ENCODE measurements at regions not wholly inside any gene's neighbourhood (a gene's known extent, or its start where the extent isn't known, plus 50 kb on each side); places are given as distances from the start of the nearest gene placed in this dataset.

GRCh38 chr2:145078923-145079322, 559.0 kb upstream of the ZEB2 start:
- H3K9me3 ChIP-seq, result no peaks in the 10 kb centered on the region
- H3K4me3 ChIP-seq (replicated peaks in 1 of 3), result no peak overlapping the region
- no peak for TF ChIP-seq CTCF (IDR thresholded peaks at IDR 0.05)
- TF ChIP-seq POLR2A (IDR thresholded peaks at IDR 0.05), result no peak
- H3K27ac ChIP-seq, result no peak overlapping the region
- intact Hi-C loops (cut with DNase I), result no loop called here
- 93 to 98% methylated on average over 1 of the region's 1 CpG for WGBS, 2 donors
- no peaks in the 10 kb centered on the region for H3K4me1 ChIP-seq
- no peaks in the 10 kb centered on the region for H3K36me3 ChIP-seq
- DNase-seq, result no peak
- H3K27me3 ChIP-seq, result no peaks in the 10 kb centered on the region

GRCh38 chr2:145076085-145076484, 556.2 kb upstream of the ZEB2 start:
- H3K27ac ChIP-seq, result no peak overlapping the region
- H3K4me3 ChIP-seq (replicated peaks in 1 of 3), result no peak overlapping the region
- 87 to 93% methylated on average over 1 of the region's 1 CpG for WGBS, 2 donors
- no peak for DNase-seq
- no peak for TF ChIP-seq CTCF (IDR thresholded peaks at IDR 0.05)
- no peak for TF ChIP-seq POLR2A (IDR thresholded peaks at IDR 0.05)
- H3K9me3 ChIP-seq, result no peaks in the 10 kb centered on the region
- no peaks in the 10 kb centered on the region for H3K27me3 ChIP-seq
- intact Hi-C loops (cut with DNase I), result no loop called here
- no peaks in the 10 kb centered on the region for H3K4me1 ChIP-seq
- no peaks in the 10 kb centered on the region for H3K36me3 ChIP-seq

GRCh38 chr2:145075454-145076062, 555.6 kb upstream of the ZEB2 start:
- TF ChIP-seq CTCF (IDR thresholded peaks at IDR 0.05) (no peak), POLR2A (IDR thresholded peaks at IDR 0.05) (no peak)
- no peak overlapping the region for H3K27ac ChIP-seq
- H3K4me3 ChIP-seq (replicated peaks in 1 of 3), result no peak overlapping the region
- no peak for DNase-seq
- no peaks in the 10 kb centered on the region for H3K27me3 ChIP-seq
- H3K36me3 ChIP-seq, result no peaks in the 10 kb centered on the region
- H3K4me1 ChIP-seq, result no peaks in the 10 kb centered on the region
- intact Hi-C loops (cut with DNase I), result no loop called here
- 77 to 85% methylated on average over 1 of the region's 1 CpG for WGBS, 2 donors
- no peaks in the 10 kb centered on the region for H3K9me3 ChIP-seq

GRCh38 chr2:145070703-145071102, 550.8 kb upstream of the ZEB2 start:
- Histone ChIP-seq H3K4me1 (no peaks in the 10 kb centered on the region), H3K9me3 (no peaks in the 10 kb centered on the region), H3K4me3 (replicated peaks in 1 of 3) (no peak overlapping the region), H3K36me3 (no peaks in the 10 kb centered on the region), H3K27me3 (no peaks in the 10 kb centered on the region), H3K27ac (no peak overlapping the region)
- no peak for TF ChIP-seq POLR2A (IDR thresholded peaks at IDR 0.05)
- intact Hi-C loops (cut with DNase I), result no loop called here
- no peak for DNase-seq

GRCh38 chr2:145068509-145068908, 548.6 kb upstream of the ZEB2 start:
- WGBS, 2 donors, result 75 to 82% methylated on average over 2 of the region's 2 CpGs
- peak overlapping the region in 1 of 3 donors; percentile 22 for H3K27ac ChIP-seq
- no peak overlapping the region for H3K4me3 ChIP-seq (replicated peaks in 1 of 3)
- H3K27me3 ChIP-seq, result no peaks in the 10 kb centered on the region
- TF ChIP-seq CTCF (IDR thresholded peaks at IDR 0.05) (no peak), POLR2A (IDR thresholded peaks at IDR 0.05) (no peak)
- H3K36me3 ChIP-seq, result no peaks in the 10 kb centered on the region
- H3K4me1 ChIP-seq, result no peaks in the 10 kb centered on the region
- DNase-seq, result no peak
- intact Hi-C loops (cut with DNase I), result no loop called here
- no peaks in the 10 kb centered on the region for H3K9me3 ChIP-seq
